IMR-90 (cell line): ENCODE measurements at regions not wholly inside any gene's neighbourhood (a gene's known extent, or its start where the extent isn't known, plus 50 kb on each side); places are given as distances from the start of the nearest gene placed in this dataset.

Experiments
- BHLHE40 ChIP-seq: fragments of 150-350 bp; IDR thresholded peaks from 2 replicates; pipeline ENCODE4 v1.6.1; 2016; ENCODE audit warnings: mild to moderate bottlenecking, low read depth, low read length
- CEBPB ChIP-seq: IDR thresholded peaks from 2 replicates; pipeline ENCODE4 v1.6.1; 2012; ENCODE audit warnings: low read depth, low read length, improper control_type of control experiment
- CTCF ChIP-seq: conservative IDR thresholded peaks from 2 replicates; pipeline ENCODE4 v1.5.1; 2012; ENCODE audit warnings: mild to moderate bottlenecking, low read depth, low read length, improper control_type of control experiment
- ELK1 ChIP-seq: fragments of 150-350 bp; IDR thresholded peaks from 2 replicates; pipeline ENCODE4 v1.6.1; 2016; ENCODE audit warnings: low read depth, mild to moderate bottlenecking, low read length, moderate library complexity, borderline replicate concordance
- FOS ChIP-seq: fragments of 150-350 bp; IDR thresholded peaks from 2 replicates; pipeline ENCODE4 v1.6.1; 2016; ENCODE audit warnings: low read depth, low read length
- MAZ ChIP-seq: IDR thresholded peaks from 2 replicates; pipeline ENCODE4 v1.6.1; 2012; ENCODE audit warnings: low read depth, mild to moderate bottlenecking, low read length, improper control_type of control experiment, moderate library complexity, borderline replicate concordance
- MXI1 ChIP-seq: IDR thresholded peaks from 2 replicates; pipeline ENCODE4 v1.6.1; 2012; ENCODE audit warnings: low read depth, mild to moderate bottlenecking, low read length, moderate library complexity, borderline replicate concordance
- POLR2A ChIP-seq: IDR thresholded peaks from 2 replicates; pipeline ENCODE4 v1.6.1; 2012; ENCODE audit warnings: mild to moderate bottlenecking, low read depth, low read length
- RAD21 ChIP-seq: IDR thresholded peaks from 2 replicates; pipeline ENCODE4 v1.6.1; 2012; ENCODE audit warnings: low read length, improper control_type of control experiment
- RFX5 ChIP-seq: IDR thresholded peaks from 2 replicates; pipeline ENCODE4 v1.8.0; 2012; ENCODE audit warnings: low read depth, mild to moderate bottlenecking, low read length, moderate library complexity
- SMC3 ChIP-seq: fragments of 150-350 bp; IDR thresholded peaks from 2 replicates; pipeline ENCODE4 v1.6.1; 2016; ENCODE audit warnings: low read depth, mild to moderate bottlenecking, antibody characterized with exemption, low read length, moderate library complexity
- TF ChIP-seq, protein P1 (sequence below): fragments of 150-350 bp; IDR thresholded peaks from 2 replicates; pipeline ENCODE4 v1.6.1; 2017; ENCODE audit warnings: mild to moderate bottlenecking, antibody characterized with exemption, low read length, low read depth

- TF ChIP-seq CTCF (no peak), POLR2A (no peak), SMC3 (no peak), CEBPB (no peak), FOS (no peak), MXI1 (no peak), BHLHE40 (no peak), ELK1 (no peak), RAD21 (no peak), MAZ (no peak), RFX5 (no peak)
- TF ChIP-seq, protein P1, sequence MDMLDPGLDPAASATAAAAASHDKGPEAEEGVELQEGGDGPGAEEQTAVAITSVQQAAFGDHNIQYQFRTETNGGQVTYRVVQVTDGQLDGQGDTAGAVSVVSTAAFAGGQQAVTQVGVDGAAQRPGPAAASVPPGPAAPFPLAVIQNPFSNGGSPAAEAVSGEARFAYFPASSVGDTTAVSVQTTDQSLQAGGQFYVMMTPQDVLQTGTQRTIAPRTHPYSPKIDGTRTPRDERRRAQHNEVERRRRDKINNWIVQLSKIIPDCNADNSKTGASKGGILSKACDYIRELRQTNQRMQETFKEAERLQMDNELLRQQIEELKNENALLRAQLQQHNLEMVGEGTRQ: no peak
Observed at GRCh38 chr12:86376052-86376451, 119.9 kb upstream of the MGAT4C start.
